ENCODE measurements at regions not wholly inside any gene's neighbourhood (a gene's known extent, or its start where the extent isn't known, plus 50 kb on each side); places are given as distances from the start of the nearest gene placed in this dataset.

DNA sequence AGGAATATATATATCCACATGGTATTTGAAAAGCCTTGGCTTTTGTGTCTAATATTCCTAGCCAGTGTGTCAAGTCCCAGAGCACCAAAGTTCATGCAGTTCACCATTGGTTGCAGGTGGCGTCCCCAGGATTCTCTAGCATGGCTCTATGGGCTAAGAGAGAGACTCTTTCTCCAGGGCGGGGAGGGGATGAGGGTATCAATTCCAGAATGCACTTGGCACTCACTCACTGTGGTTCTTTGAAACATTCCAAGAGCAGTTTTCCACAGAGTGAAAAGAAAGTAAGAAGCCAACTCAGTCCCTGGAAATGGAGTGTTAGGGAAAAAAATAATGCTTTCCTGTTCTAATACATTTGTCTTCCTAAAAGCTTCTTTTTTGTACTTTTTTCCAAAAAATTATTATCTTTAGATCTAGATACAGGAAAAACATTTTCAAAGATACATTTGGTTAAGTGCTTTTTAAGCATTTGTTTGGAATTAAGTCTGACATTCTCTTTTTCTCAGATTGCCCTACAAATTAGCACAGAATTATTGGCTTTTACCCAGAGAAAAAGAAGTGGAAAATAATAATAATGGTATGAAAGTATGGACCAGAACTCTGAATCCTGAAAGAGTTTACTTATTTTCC, 239.9 kb downstream of the PAX3 start:
- DNase-seq (ENCODE audit: low read depth) = no peak

DNA sequence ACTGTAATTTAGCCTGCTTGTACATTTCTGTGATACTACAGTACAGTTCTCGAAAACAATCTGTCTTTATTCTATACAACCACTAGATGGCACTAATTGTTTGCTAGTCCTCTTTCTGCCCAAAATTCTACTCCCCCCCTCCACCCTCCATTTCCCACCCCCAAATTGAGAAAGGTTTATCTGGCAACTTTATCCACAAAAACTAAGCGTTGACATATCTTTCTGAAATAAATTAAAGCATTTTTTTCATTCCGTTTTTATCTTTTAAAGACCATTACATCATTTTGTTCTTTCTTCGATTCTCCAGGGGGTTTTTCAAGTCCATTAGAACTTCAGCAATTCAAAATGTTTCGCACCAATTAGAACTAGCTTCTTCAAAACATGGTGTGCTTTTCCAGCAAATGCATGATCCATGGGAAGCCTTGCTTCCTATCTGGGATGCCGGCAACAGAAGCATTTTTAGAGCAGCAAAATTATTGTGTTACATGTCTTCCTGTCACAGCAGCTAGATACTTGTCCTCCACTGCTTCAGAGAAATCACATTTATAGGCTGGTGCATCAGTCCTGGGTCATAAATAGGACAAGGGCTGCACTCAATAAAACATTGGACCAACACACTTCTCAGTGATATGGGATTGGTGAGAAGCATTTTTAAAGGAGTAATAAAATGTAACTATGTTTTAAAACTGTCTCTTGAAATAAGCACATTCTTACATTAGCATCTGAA, 241.3 kb downstream of the PAX3 start:
- DNase-seq (ENCODE audit: low read depth) = no peak

- DNase-seq (ENCODE audit: low read depth) = no peak
These were observed 243.5 kb downstream of the PAX3 start for GRCh38 chr2:222055328-222055727.

- no peak for DNase-seq (ENCODE audit: low read depth)
These were observed 244.0 kb downstream of the PAX3 start for GRCh38 chr2:222054813-222055212.

DNA sequence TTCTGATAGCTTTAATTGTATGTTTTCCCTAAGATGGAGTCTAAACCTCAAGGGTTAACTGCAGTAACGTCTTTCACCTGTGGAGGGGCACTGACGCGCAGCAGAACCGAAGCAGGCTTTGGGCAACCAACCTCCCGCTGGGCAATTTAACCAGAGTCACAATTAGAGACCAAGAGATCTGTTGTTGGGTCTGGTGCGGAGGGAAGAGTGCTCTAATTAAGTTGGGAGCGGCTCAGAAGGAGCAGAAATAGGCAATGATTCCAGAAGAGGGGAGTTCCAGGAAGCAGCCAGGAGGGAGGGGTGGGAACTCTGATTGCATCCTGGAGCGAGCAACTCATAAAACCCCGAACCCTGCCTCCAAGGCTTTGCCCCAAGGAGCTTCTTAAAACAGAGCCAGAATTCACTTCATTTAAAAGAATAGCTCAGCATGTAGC, 245.8 kb downstream of the PAX3 start:
- no peak for DNase-seq (ENCODE audit: low read depth)

DNA sequence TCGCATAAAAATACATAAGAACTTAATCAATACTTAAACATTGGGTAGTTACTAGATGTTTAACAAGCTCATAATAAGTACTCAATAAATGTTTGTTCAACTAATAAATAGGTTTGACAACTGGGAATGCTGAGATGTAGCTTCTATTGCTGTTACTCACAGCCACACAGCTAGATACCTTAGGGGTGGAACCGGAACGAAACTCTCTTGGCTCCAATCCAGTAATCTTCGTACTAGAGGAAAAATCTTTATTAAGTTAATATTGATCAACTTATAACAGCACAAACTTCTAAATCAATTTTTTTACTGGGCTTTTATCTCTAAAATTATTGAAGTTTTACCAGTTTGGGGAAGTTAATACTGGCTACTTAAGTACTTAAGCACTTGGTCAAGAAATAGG, 247.8 kb downstream of the PAX3 start:
- no peak for DNase-seq (ENCODE audit: low read depth)

DNA sequence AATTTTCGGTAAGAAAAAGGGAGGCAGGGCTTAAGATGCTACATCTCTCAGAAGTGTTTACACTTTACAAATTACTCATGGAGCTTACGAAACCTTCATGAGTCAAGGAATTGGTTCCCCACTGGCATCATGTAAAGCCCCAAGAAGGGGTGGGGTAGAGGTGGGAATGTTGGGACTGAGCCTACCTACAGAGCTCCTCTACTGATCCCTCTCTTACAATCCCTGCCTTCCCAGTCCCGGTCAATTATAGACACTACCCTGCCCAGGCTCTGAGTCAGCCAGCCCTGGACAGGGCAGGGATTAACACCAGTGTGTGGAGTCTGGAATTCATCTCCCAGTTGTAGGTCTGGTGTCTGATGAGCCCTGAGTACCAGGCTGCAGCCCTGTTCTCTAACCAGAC, 248.9 kb downstream of the PAX3 start:
- DNase-seq (ENCODE audit: low read depth) = peak; percentile 45

DNA sequence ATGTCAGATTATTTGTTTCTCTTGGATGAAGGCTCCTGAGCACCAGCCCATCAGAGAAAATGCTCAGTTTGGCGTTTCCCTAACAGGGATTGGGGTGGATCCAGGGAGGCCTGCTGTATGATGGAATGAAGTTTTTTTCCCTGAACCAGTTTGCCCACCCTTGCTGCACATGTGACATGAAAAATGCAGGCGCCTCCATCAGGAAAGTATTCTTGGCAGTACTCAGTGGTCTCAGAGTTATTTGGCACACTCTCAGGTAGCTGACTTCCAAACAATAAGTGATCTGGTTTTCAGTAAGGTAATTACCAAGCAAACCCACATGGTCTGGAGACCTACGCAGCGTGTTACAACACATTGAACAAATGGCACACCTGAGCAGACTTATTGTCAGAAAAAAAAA, 254.9 kb downstream of the PAX3 start:
- no peak for DNase-seq (ENCODE audit: low read depth)

- no peak for DNase-seq (ENCODE audit: low read depth)
These were observed 256.1 kb downstream of the PAX3 start for GRCh38 chr2:222042666-222043065.

DNA sequence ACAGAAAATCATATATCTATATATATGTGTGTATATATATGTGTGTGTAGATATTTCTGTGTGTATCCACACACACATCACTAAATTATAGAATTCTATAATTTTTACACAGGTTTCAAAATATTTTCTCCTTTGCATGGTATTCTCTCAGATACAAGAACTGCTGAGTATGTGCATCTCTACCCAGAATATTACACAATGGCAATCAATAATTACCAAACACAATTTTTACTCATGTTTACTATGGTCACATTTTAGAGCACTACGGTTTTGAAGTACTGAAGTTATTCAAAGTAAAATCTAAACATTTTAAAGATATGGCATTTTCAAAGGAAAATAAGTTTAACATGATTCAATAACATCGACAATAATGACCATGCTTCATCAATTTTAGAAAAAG, 258.5 kb downstream of the PAX3 start:
- no peak for DNase-seq (ENCODE audit: low read depth)

- DNase-seq (ENCODE audit: low read depth) = no peak
These were observed 259.0 kb downstream of the PAX3 start for GRCh38 chr2:222039821-222040220.

GRCh38 chr2:222038067-222038802, 260.6 kb downstream of the PAX3 start:
- peak; percentile 62 for DNase-seq (ENCODE audit: low read depth)

GRCh38 chr2:222037211-222037610, 261.6 kb downstream of the PAX3 start:
- DNase-seq (ENCODE audit: low read depth) = no peak

DNA sequence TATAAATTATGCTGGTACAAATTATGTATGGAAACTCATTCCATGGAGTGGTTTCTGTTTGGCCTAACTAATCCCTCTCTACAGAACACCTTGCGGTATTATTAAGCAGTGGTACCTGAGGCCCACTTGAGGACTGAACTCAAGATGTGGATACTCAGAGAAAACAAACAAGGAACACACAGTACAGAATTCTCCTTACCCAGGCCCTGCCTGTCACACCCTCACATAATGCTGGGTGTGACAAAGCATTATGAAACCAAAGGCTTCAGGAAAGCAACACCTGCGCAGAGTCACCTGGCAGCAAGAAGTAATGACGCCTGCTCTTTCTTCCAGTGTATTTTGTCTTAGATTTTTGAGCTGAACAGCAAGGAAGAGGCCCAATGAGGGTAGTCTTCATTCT, 264.7 kb downstream of the PAX3 start:
- no peak for DNase-seq (ENCODE audit: low read depth)

- peak; percentile 79 for DNase-seq (ENCODE audit: low read depth)
These were observed 265.3 kb downstream of the PAX3 start for GRCh38 chr2:222033541-222033940.

DNA sequence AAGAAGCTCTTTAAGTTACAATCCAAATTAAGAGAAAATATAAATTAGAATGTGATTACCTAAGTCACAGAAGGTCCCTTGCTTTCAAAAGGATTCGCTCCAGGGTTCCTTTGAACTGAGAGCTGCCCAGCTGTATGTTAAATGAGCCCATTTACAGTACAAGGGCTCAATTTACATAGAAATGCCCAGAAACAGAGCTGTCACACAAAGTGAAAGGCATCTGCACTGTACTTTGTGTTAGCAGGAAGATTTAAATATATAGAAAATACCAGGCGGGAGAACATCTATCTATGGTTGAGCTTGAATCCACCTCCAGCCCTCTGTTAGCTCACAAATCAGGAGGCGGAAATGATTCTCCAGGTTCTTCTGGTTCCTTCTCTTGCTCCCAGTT, 272.9 kb downstream of the PAX3 start:
- no peak for DNase-seq (ENCODE audit: low read depth)

GRCh38 chr2:222024932-222025880, 273.6 kb downstream of the PAX3 start:
- DNase-seq (ENCODE audit: low read depth) = peak; percentile 60

- DNase-seq (ENCODE audit: low read depth) = no peak
These were observed 281.4 kb downstream of the PAX3 start for GRCh38 chr2:222017252-222017850.

- DNase-seq (ENCODE audit: low read depth) = no peak
These were observed 284.9 kb downstream of the PAX3 start for GRCh38 chr2:222013889-222014288.

DNA sequence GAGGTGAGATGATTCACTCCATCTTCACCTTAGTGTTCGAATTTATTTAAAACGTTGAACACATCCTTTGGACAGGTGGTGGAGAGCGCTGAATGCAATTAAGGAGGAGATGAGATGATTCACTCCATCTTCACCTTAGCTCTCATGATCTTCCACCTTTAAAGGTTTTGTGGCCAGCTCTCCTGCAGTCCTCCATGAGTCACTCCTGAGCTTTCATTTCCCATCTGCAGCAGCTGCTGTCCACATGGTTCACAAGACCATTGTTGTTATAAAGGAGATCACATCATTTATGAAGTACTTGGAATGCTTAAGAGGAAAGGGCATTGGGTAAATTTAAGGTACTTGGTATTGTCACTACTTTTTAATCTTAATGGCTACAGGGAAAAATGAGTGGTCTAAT, 298.5 kb downstream of the PAX3 start:
- DNase-seq (ENCODE audit: low read depth) = peak; percentile 97

- DNase-seq (ENCODE audit: low read depth) = peak; percentile 96
These were observed 299.1 kb downstream of the PAX3 start for GRCh38 chr2:221999717-222000116.

DNA sequence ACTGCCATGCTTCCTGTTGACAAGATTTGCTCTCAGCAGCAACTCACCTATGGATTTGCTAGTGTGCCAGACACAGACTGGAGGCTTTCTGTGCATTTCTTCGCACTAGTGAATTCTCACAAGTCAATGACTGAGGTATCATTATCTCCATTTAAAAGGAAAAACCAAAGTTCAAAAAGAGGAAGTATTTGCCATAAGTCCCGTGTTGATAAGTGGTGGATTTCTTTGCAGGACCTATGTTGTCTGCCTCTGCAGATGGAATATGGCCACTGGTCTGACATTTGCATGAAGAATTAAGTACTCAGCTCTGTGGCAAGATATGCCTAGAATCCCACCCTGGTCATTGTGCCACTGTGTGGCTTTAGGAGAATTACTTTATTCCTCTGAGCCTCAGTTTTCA, 299.6 kb downstream of the PAX3 start:
- no peak for DNase-seq (ENCODE audit: low read depth)
